ENCODE measurements at regions not wholly inside any gene's neighbourhood (a gene's known extent, or its start where the extent isn't known, plus 50 kb on each side); places are given as distances from the start of the nearest gene placed in this dataset.

- TF ChIP-seq CTCF (IDR thresholded peaks at IDR 0.05; ENCODE audit: low read length) (no peak), EZH2phosphoT487 (IDR thresholded peaks at IDR 0.05; ENCODE audit: low read length) (no peak)
Observed at GRCh38 chr1:221858818-221859611, 117.1 kb upstream of the DUSP10 start.
